HCT116 (cell line): ENCODE measurements at regions not wholly inside any gene's neighbourhood (a gene's known extent, or its start where the extent isn't known, plus 50 kb on each side); places are given as distances from the start of the nearest gene placed in this dataset.

Experiments
- ATAC-seq: fragments of 200-7000 bp; cut with Tn5 transposase; 2 replicates; pipeline ENCODE4 v1.9.1; 2020; ENCODE audit warnings: mild to moderate bottlenecking, moderate library complexity
- BruUV-seq: library from RNA; stranded (reverse); fragments of 400-500 nt; replicated peaks from 2 replicates; lab custom pipeline; 2021; lab: Mats Ljungman, UMichigan
- CTCF ChIA-PET: fragments of 300-600 bp; sonication (Branson Sonifier 250); formaldehyde crosslinking; loops from one replicate; lab custom pipeline; 2021; ENCODE audit warnings: antibody characterized with exemption; lab: Charles Lee
- POLR2A ChIA-PET: fragments of 300-600, 350-600 bp; sonication (Branson Sonifier 250); formaldehyde crosslinking; loops from one replicate; lab custom pipeline; 2021; ENCODE audit warnings: antibody characterized with exemption; lab: Charles Lee
- RAD21 ChIA-PET, 2 experiments: fragments of 300-600 bp; sonication (Branson Sonifier 250); formaldehyde crosslinking; loops; one replicate each; lab custom pipeline; 2023; ENCODE audit warnings: low total read pairs in 2 of 2; ENCODE audit not compliant: uncharacterized antibody in 2 of 2, unreplicated experiment in 2 of 2, low non-redundant PET in 1 of 2; lab: Charles Lee
- DNase-seq: peaks from one replicate; pipeline ENCODE4 v3.0.0-alpha.2; 2010; ENCODE audit warnings: low read depth, low spot score
- H2AFZ ChIP-seq: fragments of 200-600 bp; shearing (Covaris generic), sonication (generic); 2 replicates; pipeline ENCODE4 v1.6.1; 2017; ENCODE audit warnings: low read depth, mixed run types, mixed read lengths, antibody characterized with exemption, low read length; ENCODE audit not compliant: poor library complexity, severe bottlenecking
- H3K27ac ChIP-seq: 2 replicates; pipeline ENCODE4 v1.5.1; 2012; ENCODE audit warnings: low read depth, low read length
- H3K27me3 ChIP-seq: fragments of 200-600 bp; sonication (generic); 2 replicates; pipeline ENCODE4 v1.6.1; 2016; ENCODE audit warnings: mixed run types, low read length, mixed read lengths; ENCODE audit not compliant: insufficient read depth
- H3K36me3 ChIP-seq, 2 experiments: fragments of 200-500 bp in 1 of 2; fragments of 200-600 bp in 1 of 2; sonication (Bioruptor generic) in 1 of 2; sonication (generic) in 1 of 2; 2 replicates each; pipeline versions ENCODE4 v1.5.1 to v1.6.1; 2014 to 2016; ENCODE audit warnings: low read length in 2 of 2, inconsistent platforms in 1 of 2, mixed read lengths in 1 of 2, mixed run types in 1 of 2; ENCODE audit not compliant: insufficient read depth in 2 of 2, control insufficient read depth in 1 of 2
- H3K4me1 ChIP-seq, 2 experiments: fragments of 200-600 bp in 1 of 2; sonication (generic) in 1 of 2; 2 replicates each; pipeline versions ENCODE4 v1.5.1 to v1.6.1; 2012 to 2017; ENCODE audit warnings: low read length in 2 of 2, inconsistent platforms in 1 of 2, mild to moderate bottlenecking in 1 of 2, mixed read lengths in 1 of 2, mixed run types in 1 of 2, moderate library complexity in 1 of 2; ENCODE audit not compliant: insufficient read depth in 2 of 2, control insufficient read depth in 1 of 2
- H3K4me2 ChIP-seq: fragments of 200-600 bp; sonication (generic); 2 replicates; pipeline ENCODE4 v1.6.1; 2017; ENCODE audit warnings: mixed run types, low read length, mixed read lengths
- H3K4me3 ChIP-seq, 2 experiments: fragments of 200-600 bp in 1 of 2; sonication (generic) in 1 of 2; replicated peaks in 1 of 2; 2 replicates each; pipeline ENCODE4 v1.5.1; 2011 to 2016; ENCODE audit warnings: low read length in 2 of 2, control low read depth in 1 of 2, low read depth in 1 of 2, mild to moderate bottlenecking in 1 of 2, mixed read lengths in 1 of 2, mixed run types in 1 of 2
- H3K79me2 ChIP-seq: fragments of 200-600 bp; sonication (generic); 2 replicates; pipeline ENCODE4 v1.6.1; 2017; ENCODE audit warnings: mild to moderate bottlenecking, mixed run types, low read length, moderate library complexity, mixed read lengths; ENCODE audit not compliant: insufficient read depth
- H3K9ac ChIP-seq: fragments of 200-600 bp; sonication (generic); 2 replicates; pipeline ENCODE4 v1.6.1; 2016; ENCODE audit warnings: low read length, mixed read lengths
- H3K9me2 ChIP-seq: fragments of 200-600 bp; sonication (generic), shearing (Covaris generic); 2 replicates; pipeline ENCODE4 v1.6.1; 2017; ENCODE audit warnings: mixed run types, mild to moderate bottlenecking, moderate library complexity; ENCODE audit not compliant: insufficient read depth
- H3K9me3 ChIP-seq, 2 experiments: fragments of 200-500 bp in 1 of 2; fragments of 200-600 bp in 1 of 2; sonication (Bioruptor generic) in 1 of 2; sonication (generic) in 1 of 2; 2 replicates each; pipeline ENCODE4 v1.6.1; 2014 to 2017; ENCODE audit warnings: low read length in 2 of 2, mixed read lengths in 2 of 2, inconsistent platforms in 1 of 2, low read depth in 1 of 2, mild to moderate bottlenecking in 1 of 2, mixed run types in 1 of 2, moderate library complexity in 1 of 2; ENCODE audit not compliant: control insufficient read depth in 1 of 2, insufficient read depth in 1 of 2
- H4K20me1 ChIP-seq: fragments of 200-600 bp; sonication (generic), shearing (Covaris generic); 2 replicates; pipeline ENCODE4 v1.6.1; 2017; ENCODE audit warnings: mixed run types, mild to moderate bottlenecking, moderate library complexity; ENCODE audit not compliant: insufficient read depth
- EZH2 ChIP-seq: fragments of 200-600 bp; sonication (generic); IDR thresholded peaks from 2 replicates; pipeline ENCODE4 v1.6.1; 2017; ENCODE audit warnings: antibody characterized with exemption, mixed run types
- EZH2phosphoT487 ChIP-seq: fragments of 200-600 bp; IDR thresholded peaks from 2 replicates; pipeline ENCODE4 v1.6.1; 2018; ENCODE audit warnings: antibody characterized with exemption, borderline replicate concordance
- FOSL1 ChIP-seq: IDR thresholded peaks from 2 replicates; pipeline ENCODE4 v1.6.1; 2012; ENCODE audit warnings: low read depth
- POLR2AphosphoS5 ChIP-seq: IDR thresholded peaks from 2 replicates; pipeline ENCODE4 v1.6.1; 2011; ENCODE audit warnings: mild to moderate bottlenecking, low read depth, low read length, moderate library complexity
- RAD21 ChIP-seq: IDR thresholded peaks from 2 replicates; pipeline ENCODE4 v1.6.1; 2012; ENCODE audit warnings: low read depth, mild to moderate bottlenecking
- SRF ChIP-seq: IDR thresholded peaks from 2 replicates; pipeline ENCODE4 v1.6.1; 2012; ENCODE audit warnings: low read depth
- TCF7L2 ChIP-seq: IDR thresholded peaks from 2 replicates; pipeline ENCODE4 v1.7.0; 2011; ENCODE audit warnings: borderline replicate concordance, inconsistent platforms; ENCODE audit not compliant: insufficient read depth, insufficient read length; ENCODE audit errors: extremely low read depth
- intact Hi-C: fragments of 100-400 bp; cut with micrococcal nuclease; formaldehyde crosslinking; loops from 2 replicates; pipeline ENCODE4 v1.10.0; 2022
- TF ChIP-seq, protein P1 (sequence below): IDR thresholded peaks from 2 replicates; pipeline ENCODE4 v1.6.1; 2012
- TF ChIP-seq, protein P2 (sequence below): IDR thresholded peaks from 2 replicates; pipeline ENCODE4 v1.6.1; 2012
- TF ChIP-seq, protein P3 (sequence below): IDR thresholded peaks from 2 replicates; pipeline ENCODE4 v1.6.1; 2012; ENCODE audit warnings: low read depth
- TF ChIP-seq, protein P4 (sequence below): IDR thresholded peaks from 2 replicates; pipeline ENCODE4 v1.6.1; 2011; ENCODE audit warnings: mild to moderate bottlenecking, low read length, moderate library complexity; ENCODE audit not compliant: insufficient replicate concordance; ENCODE audit errors: extremely low read depth

DNA sequence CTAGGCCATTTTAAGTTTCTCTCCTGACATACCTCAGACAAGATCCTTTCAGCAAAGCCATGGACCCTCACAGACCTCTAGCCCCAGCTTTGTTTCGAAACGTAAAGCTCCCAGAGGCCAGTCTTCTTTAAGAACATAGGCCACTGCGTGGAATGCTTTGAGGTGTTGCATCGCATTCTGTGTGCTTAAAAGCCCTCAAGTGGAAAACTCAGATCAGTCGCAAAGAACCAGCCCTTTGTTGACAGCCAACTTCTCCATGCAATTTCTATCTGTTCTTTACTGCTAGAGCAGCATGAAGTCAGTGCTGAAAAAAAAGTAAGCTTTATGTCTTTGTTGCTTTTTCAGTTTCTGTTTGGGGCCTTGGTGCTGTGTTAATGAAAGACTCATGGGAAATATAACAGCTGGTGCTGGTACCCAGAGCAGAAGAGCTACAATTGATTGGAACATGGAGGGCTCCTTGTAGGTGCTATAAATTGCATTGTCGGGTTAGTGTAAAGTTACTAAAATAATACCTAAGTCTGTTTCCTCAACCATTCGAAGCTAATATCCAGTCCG, 142.6 kb downstream of the MAP3K7 start:
- POLR2A ChIA-PET: no interaction called here
- no peaks in the 10 kb centered on the region for H3K36me3 ChIP-seq
- H2AFZ ChIP-seq: no peak overlapping the region
- H3K79me2 ChIP-seq: no peaks in the 10 kb centered on the region
- ATAC-seq: no peak
- RAD21 ChIA-PET: no interaction called here
- intact Hi-C loops: no loop called here
- TF ChIP-seq, protein P1, sequence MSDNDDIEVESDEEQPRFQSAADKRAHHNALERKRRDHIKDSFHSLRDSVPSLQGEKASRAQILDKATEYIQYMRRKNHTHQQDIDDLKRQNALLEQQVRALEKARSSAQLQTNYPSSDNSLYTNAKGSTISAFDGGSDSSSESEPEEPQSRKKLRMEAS: no peak
- no peak for TF ChIP-seq FOSL1
- no peak for TF ChIP-seq EZH2phosphoT487
- TF ChIP-seq POLR2AphosphoS5: no peak
- TF ChIP-seq TCF7L2: no peak
- TF ChIP-seq, protein P2, sequence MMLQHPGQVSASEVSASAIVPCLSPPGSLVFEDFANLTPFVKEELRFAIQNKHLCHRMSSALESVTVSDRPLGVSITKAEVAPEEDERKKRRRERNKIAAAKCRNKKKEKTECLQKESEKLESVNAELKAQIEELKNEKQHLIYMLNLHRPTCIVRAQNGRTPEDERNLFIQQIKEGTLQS: no peak
- TF ChIP-seq, protein P3, sequence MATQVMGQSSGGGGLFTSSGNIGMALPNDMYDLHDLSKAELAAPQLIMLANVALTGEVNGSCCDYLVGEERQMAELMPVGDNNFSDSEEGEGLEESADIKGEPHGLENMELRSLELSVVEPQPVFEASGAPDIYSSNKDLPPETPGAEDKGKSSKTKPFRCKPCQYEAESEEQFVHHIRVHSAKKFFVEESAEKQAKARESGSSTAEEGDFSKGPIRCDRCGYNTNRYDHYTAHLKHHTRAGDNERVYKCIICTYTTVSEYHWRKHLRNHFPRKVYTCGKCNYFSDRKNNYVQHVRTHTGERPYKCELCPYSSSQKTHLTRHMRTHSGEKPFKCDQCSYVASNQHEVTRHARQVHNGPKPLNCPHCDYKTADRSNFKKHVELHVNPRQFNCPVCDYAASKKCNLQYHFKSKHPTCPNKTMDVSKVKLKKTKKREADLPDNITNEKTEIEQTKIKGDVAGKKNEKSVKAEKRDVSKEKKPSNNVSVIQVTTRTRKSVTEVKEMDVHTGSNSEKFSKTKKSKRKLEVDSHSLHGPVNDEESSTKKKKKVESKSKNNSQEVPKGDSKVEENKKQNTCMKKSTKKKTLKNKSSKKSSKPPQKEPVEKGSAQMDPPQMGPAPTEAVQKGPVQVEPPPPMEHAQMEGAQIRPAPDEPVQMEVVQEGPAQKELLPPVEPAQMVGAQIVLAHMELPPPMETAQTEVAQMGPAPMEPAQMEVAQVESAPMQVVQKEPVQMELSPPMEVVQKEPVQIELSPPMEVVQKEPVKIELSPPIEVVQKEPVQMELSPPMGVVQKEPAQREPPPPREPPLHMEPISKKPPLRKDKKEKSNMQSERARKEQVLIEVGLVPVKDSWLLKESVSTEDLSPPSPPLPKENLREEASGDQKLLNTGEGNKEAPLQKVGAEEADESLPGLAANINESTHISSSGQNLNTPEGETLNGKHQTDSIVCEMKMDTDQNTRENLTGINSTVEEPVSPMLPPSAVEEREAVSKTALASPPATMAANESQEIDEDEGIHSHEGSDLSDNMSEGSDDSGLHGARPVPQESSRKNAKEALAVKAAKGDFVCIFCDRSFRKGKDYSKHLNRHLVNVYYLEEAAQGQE: no peak
- TF ChIP-seq, protein P4, sequence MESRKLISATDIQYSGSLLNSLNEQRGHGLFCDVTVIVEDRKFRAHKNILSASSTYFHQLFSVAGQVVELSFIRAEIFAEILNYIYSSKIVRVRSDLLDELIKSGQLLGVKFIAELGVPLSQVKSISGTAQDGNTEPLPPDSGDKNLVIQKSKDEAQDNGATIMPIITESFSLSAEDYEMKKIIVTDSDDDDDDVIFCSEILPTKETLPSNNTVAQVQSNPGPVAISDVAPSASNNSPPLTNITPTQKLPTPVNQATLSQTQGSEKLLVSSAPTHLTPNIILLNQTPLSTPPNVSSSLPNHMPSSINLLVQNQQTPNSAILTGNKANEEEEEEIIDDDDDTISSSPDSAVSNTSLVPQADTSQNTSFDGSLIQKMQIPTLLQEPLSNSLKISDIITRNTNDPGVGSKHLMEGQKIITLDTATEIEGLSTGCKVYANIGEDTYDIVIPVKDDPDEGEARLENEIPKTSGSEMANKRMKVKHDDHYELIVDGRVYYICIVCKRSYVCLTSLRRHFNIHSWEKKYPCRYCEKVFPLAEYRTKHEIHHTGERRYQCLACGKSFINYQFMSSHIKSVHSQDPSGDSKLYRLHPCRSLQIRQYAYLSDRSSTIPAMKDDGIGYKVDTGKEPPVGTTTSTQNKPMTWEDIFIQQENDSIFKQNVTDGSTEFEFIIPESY: no peak
- TF ChIP-seq EZH2: no peak
- TF ChIP-seq RAD21: no peak
- no peak for TF ChIP-seq SRF
- TF ChIP-seq, all 23 proteins: peak for 0
- CTCF ChIA-PET: no interaction called here
- Histone ChIP-seq H3K4me2 (no peak overlapping the region), H3K27me3 (no peaks in the 10 kb centered on the region), H3K9me2 (no peaks in the 10 kb centered on the region), H3K4me1 (no peaks in the 10 kb centered on the region), H3K9me3 (no peaks in the 10 kb centered on the region), H3K9ac (no peak overlapping the region), H3K27ac (no peak overlapping the region), H3K4me3 (no peak overlapping the region), H4K20me1 (no peaks in the 10 kb centered on the region)
- no peak for DNase-seq
- BruUV-seq: no TSS peak
